ENCODE measurements at regions not wholly inside any gene's neighbourhood (a gene's known extent, or its start where the extent isn't known, plus 50 kb on each side); places are given as distances from the start of the nearest gene placed in this dataset.
"Not testable (repeated sequence)": the region's sequence is repeated elsewhere in the genome, so short reads cannot be mapped to it uniquely, and the experiment has no call there.

- not testable (repeated sequence) for TF ChIP-seq CTCF (IDR thresholded peaks at IDR 0.05 in 2 of 3, conservative IDR thresholded peaks at IDR 0.05 in 1 of 3; ENCODE audit: control insufficient read depth in 2 of 3, extremely low read depth in 1 of 3, insufficient read depth in 1 of 3, low read depth in 3 of 3, low read length in 3 of 3); TBL1XR1 (IDR thresholded peaks at IDR 0.05; ENCODE audit: low read depth, low read length)
These were observed 398.5 kb upstream of the CRIM1 start for GRCh38 chr2:35957053-35957452.

Data from GM12878 (cell line).